GM12878 (cell line): ENCODE measurements at regions not wholly inside any gene's neighbourhood (a gene's known extent, or its start where the extent isn't known, plus 50 kb on each side); places are given as distances from the start of the nearest gene placed in this dataset. TPM values are rescaled to one million over a fixed set of nuclear protein-coding genes. Genes with fewer than 3 reads are reported as not detected.

Experiments
- small RNA-seq: library from RNA; depleted of rRNA; stranded (forward); fragments of <200 nt; gene quantifications from one replicate; pipeline ENCODE3, GENCODE V24; 2014

Small RNA genes in the stretch of these regions (small RNA-seq; reads per million reads assigned to genes)
- gene RNU6-1163P: not detected
